ENCODE measurements at regions not wholly inside any gene's neighbourhood (a gene's known extent, or its start where the extent isn't known, plus 50 kb on each side); places are given as distances from the start of the nearest gene placed in this dataset.
A peak's percentile ranks its signal among the peaks of the same experiment; 100 is the strongest.
"Not testable (repeated sequence)": the region's sequence is repeated elsewhere in the genome, so short reads cannot be mapped to it uniquely, and the experiment has no call there.

- Mint-ChIP-seq H3K27ac (no peak overlapping the region), H3K9me3 (no peaks in the 10 kb centered on the region), H3K4me1 (ENCODE audit: low read depth) (no peaks in the 10 kb centered on the region), H3K36me3 (ENCODE audit: low read depth) (no peaks in the 10 kb centered on the region), H3K27me3 (ENCODE audit: insufficient read depth) (peaks cover 9% of the 10 kb centered on the region; the same call in 1 of the 2 replicates), H3K4me3 (no peak overlapping the region)
- no peak for DNase-seq
- TF ChIP-seq CTCF (IDR thresholded peaks at IDR 0.05): no peak
Observed at GRCh38 chr5:159496773-159497172, 166.5 kb upstream of the IL12B start.

- DNase-seq: no peak
- no peak overlapping the region for H3K27ac Mint-ChIP-seq
Observed at GRCh38 chr5:159497221-159497620, 166.9 kb upstream of the IL12B start.

GRCh38 chr5:159498630-159499029 lies 168.3 kb upstream of the IL12B start:
- no peak for DNase-seq
- Mint-ChIP-seq H3K4me1 (ENCODE audit: low read depth) (peaks cover under 1% of the 10 kb centered on the region; the same call in 1 of the 2 replicates), H3K27me3 (ENCODE audit: insufficient read depth) (peaks cover 9% of the 10 kb centered on the region; the same call in 1 of the 2 replicates), H3K4me3 (no peak overlapping the region), H3K27ac (no peak overlapping the region), H3K9me3 (no peaks in the 10 kb centered on the region), H3K36me3 (ENCODE audit: low read depth) (no peaks in the 10 kb centered on the region)
- no peak for TF ChIP-seq CTCF (IDR thresholded peaks at IDR 0.05)

More at GRCh38 chr5:159497221-159497620, 166.9 kb upstream of the IL12B start:
- TF ChIP-seq CTCF (IDR thresholded peaks at IDR 0.05): no peak
- no peak overlapping the region for H3K4me3 Mint-ChIP-seq
- peaks cover 9% of the 10 kb centered on the region; the same call in 1 of the 2 replicates for H3K27me3 Mint-ChIP-seq (ENCODE audit: insufficient read depth)
- H3K36me3 Mint-ChIP-seq (ENCODE audit: low read depth): no peaks in the 10 kb centered on the region
- H3K9me3 Mint-ChIP-seq: no peaks in the 10 kb centered on the region
- no peaks in the 10 kb centered on the region for H3K4me1 Mint-ChIP-seq (ENCODE audit: low read depth)

- not testable (repeated sequence) for H3K4me3 Mint-ChIP-seq; H3K27ac Mint-ChIP-seq; H3K27me3 Mint-ChIP-seq (ENCODE audit: insufficient read depth); H3K36me3 Mint-ChIP-seq (ENCODE audit: low read depth); DNase-seq; H3K9me3 Mint-ChIP-seq
- H3K4me1 Mint-ChIP-seq (ENCODE audit: low read depth): peaks cover 22% of the 10 kb centered on the region
Observed at GRCh38 chr5:159502116-159502515, 171.8 kb upstream of the IL12B start.

- no peak for TF ChIP-seq CTCF (IDR thresholded peaks at IDR 0.05)
Observed at GRCh38 chr5:159503236-159503635, 172.9 kb upstream of the IL12B start.

GRCh38 chr5:159504106-159504856 lies 174.0 kb upstream of the IL12B start:
- Mint-ChIP-seq H3K9me3 (no peaks in the 10 kb centered on the region), H3K4me1 (ENCODE audit: low read depth) (peaks cover 35% of the 10 kb centered on the region), H3K27me3 (ENCODE audit: insufficient read depth) (no peaks in the 10 kb centered on the region; the same call in 1 of the 2 replicates), H3K4me3 (peak overlapping the region; percentile 25), H3K27ac (peak overlapping the region; percentile 65), H3K36me3 (ENCODE audit: low read depth) (no peaks in the 10 kb centered on the region)
- no peak for TF ChIP-seq CTCF (IDR thresholded peaks at IDR 0.05)
- peak; percentile 33 for DNase-seq

More at GRCh38 chr5:159503236-159503635, 172.9 kb upstream of the IL12B start:
- Mint-ChIP-seq H3K27ac (no peak overlapping the region), H3K4me1 (ENCODE audit: low read depth) (peaks cover 25% of the 10 kb centered on the region), H3K36me3 (ENCODE audit: low read depth) (no peaks in the 10 kb centered on the region), H3K9me3 (no peaks in the 10 kb centered on the region), H3K4me3 (no peak overlapping the region), H3K27me3 (ENCODE audit: insufficient read depth) (no peaks in the 10 kb centered on the region)
- no peak for DNase-seq

All from HFFc6 (cell line).